GM18907 (cell line): ENCODE measurements at regions not wholly inside any gene's neighbourhood (a gene's known extent, or its start where the extent isn't known, plus 50 kb on each side); places are given as distances from the start of the nearest gene placed in this dataset.

Experiments used
- ATAC-seq: cut with Tn5 transposase; IDR thresholded peaks from one replicate; pipeline ENCODE4 v1.9.1; 2021; ENCODE audit warnings: mild to moderate bottlenecking, moderate library complexity; ENCODE audit not compliant: unreplicated experiment

DNA sequence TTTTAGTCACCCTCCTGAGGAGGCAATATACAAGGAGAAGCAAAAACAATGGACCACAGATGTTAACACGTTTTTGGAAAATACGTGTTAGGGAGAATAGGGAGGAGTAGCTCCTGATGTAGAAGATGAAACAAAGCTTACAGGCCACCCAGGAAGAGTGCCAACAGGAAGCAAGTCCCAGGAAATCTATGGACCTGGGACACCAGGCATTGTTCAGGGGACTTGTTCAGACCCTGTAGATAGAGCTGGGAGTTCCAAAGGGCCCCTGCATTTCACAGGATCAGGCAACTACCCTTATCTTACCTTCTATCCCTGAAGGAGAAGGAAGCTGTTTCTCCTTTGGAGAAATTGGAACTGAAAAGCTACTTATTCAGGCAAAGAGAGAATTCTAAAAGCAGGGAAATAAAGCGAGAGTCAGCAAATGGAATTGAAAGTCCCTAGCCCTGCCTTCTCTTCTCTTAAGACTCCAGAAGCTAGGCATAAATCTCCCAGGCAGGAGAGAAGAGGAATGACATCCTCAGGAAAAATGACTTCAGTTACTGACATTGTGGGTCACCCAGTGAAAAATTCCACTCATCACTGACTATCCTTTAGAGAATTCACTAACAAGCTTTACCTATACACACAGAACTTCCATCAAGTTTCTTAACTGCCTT lies 77.7 kb upstream of the FAM3C start:
- no peak for ATAC-seq

GRCh38 chr7:121466455-121466854 lies 70.3 kb upstream of the FAM3C start:
- no peak for ATAC-seq

DNA sequence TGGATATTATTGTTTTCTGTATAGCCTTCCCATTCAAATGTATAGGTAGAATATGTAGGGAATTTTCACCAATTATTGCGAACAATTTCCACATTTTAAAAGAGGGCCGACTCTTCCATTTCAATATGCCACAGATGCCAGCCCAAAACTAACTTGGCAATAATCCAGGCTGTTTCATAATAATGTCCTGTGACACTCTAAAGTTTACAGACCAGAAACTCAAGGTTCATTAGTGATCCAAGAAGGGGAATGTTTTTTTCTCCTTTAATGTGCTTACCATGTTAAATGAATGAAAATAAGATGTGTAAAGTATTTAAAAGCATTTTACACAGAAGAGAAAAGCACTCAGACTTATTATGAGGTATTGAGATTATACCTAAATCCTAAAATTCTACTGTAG lies 63.0 kb upstream of the FAM3C start:
- no peak for ATAC-seq

GRCh38 chr7:121456785-121457359 lies 60.8 kb upstream of the FAM3C start:
- no peak for ATAC-seq

DNA sequence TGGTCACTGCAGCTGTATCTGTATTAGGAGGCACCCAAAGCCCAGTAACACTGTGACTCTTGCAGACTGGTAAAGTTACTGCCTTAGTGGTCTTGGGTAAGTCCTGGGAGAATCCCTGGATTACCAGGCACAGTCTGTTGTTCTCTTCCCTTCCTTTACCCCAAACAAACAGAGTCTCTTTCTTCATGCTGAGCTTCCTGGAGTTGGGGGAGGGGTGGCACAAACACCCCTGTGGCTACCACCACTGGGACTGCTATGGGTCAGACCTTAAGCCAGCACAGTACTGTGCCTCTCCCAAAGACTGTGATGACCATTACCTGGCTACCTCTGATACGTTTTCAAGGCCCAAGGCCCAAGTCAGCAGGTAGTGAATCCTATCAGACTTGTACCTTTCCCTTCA lies 59.9 kb upstream of the FAM3C start:
- no peak for ATAC-seq

DNA sequence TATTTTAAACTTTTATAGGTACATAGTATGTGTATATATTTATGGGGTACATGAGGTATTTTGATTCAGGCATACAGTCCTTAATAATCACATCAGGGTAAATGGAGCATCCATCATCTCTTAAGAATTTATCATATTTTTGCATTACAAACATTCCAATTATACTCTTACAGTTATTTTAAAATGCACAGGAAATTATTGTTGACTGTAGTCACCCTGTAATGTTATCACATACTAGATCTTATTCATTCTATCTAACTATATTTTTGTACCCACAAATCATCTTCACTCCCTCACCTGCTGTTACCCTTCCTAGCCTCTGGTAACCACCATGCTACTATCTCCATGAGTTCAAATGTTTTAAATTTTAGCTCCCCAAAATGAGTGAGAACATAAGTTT lies 56.3 kb upstream of the FAM3C start:
- ATAC-seq = no peak

- ATAC-seq = no peak
These were observed 55.4 kb upstream of the FAM3C start for GRCh38 chr7:121451367-121452094.

- ATAC-seq = no peak
These were observed 54.6 kb upstream of the FAM3C start for GRCh38 chr7:121450631-121451198.

DNA sequence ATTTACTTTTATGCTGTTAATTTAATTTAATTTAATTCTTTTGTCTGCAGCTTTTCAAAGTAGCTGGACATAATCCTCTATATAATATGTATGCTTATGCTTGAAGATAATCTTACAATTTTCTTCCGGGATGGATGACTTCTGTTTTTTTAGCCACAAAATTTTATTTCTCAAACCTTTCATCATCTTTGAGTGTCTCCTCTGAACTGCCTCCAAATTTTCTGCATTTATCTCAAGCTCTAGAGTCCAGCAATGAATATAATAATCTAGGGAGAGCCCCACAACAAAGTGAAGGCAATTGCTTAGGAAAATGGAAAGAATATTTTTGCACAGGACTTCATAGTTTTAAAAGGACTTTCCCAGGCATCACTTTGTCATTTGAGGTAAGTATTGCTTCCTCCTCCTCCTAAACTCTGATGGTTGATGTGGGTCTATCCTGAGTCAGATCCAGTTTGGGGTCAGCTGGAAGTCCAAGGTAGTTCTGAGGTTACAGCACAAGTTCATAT lies 53.7 kb upstream of the FAM3C start:
- ATAC-seq = no peak

GRCh38 chr7:121449329-121449728 lies 53.2 kb upstream of the FAM3C start:
- no peak for ATAC-seq

DNA sequence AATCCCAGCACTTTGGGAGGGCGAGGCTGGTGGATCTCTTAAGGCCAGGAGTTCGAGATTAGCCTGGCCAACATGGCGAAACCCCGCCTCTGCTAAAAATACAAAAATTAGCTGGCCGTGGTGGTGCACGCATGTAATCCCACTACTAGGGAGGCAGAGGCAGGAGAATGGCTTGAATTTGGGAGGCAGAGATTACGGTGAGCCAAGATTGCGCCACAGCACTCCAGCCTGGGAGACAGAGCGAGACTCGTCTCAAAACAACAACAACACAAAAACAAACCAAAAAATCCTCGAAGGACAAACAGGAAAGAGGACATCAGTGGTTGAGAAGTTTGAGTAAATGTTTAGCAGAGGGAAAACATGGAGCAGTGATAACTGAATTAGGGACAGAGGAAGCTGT lies 52.3 kb upstream of the FAM3C start:
- no peak for ATAC-seq

GRCh38 chr7:121447911-121448300 lies 51.8 kb upstream of the FAM3C start:
- no peak for ATAC-seq

GRCh38 chr7:121447243-121447910 lies 51.3 kb upstream of the FAM3C start:
- no peak for ATAC-seq

- ATAC-seq = no peak
These were observed 50.4 kb upstream of the FAM3C start for GRCh38 chr7:121446526-121446925.
